Tibial nerve (tissue), 3 donors: ENCODE measurements at regions not wholly inside any gene's neighbourhood (a gene's known extent, or its start where the extent isn't known, plus 50 kb on each side); places are given as distances from the start of the nearest gene placed in this dataset.

Experiments
- POLR2A ChIP-seq, 2 donors: fragments of 450-650 bp; IDR thresholded peaks; one replicate each; pipeline ENCODE4 v1.6.1; 2017; ENCODE audit warnings: antibody characterized with exemption in 2 of 2, mild to moderate bottlenecking in 2 of 2, moderate library complexity in 2 of 2
- TF ChIP-seq, protein P1 (sequence below), 5 experiments: fragments of 200-600 bp in 3 of 5; fragments of 450-650 bp in 2 of 5; sonication (generic) in 3 of 5; IDR thresholded peaks; one replicate each; pipeline ENCODE4 v1.5.1; 2016 to 2019; ENCODE audit warnings: antibody characterized with exemption in 5 of 5, mild to moderate bottlenecking in 3 of 5, moderate library complexity in 2 of 5

DNA sequence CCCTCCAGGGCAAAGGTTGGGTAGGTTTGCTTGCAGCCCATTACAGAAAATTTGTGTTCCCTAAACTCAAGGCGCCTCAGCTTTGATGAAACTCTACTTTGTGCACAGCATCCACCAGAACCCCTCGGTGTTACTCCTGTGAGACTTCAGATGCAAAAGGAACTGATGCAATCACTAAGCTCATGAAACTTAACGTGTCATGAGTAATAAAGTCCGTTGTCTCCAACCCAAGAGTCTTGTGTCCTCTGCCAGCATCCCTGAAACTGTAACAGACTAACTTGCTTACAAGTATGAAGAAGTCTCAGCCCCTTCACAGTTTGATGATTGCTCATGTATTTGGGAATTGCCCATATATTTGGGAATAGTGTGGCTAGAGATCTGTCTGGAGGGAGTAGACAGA is 74.8 kb upstream of the MARCHF10 start:
- TF ChIP-seq, protein P1, sequence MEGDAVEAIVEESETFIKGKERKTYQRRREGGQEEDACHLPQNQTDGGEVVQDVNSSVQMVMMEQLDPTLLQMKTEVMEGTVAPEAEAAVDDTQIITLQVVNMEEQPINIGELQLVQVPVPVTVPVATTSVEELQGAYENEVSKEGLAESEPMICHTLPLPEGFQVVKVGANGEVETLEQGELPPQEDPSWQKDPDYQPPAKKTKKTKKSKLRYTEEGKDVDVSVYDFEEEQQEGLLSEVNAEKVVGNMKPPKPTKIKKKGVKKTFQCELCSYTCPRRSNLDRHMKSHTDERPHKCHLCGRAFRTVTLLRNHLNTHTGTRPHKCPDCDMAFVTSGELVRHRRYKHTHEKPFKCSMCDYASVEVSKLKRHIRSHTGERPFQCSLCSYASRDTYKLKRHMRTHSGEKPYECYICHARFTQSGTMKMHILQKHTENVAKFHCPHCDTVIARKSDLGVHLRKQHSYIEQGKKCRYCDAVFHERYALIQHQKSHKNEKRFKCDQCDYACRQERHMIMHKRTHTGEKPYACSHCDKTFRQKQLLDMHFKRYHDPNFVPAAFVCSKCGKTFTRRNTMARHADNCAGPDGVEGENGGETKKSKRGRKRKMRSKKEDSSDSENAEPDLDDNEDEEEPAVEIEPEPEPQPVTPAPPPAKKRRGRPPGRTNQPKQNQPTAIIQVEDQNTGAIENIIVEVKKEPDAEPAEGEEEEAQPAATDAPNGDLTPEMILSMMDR (IDR thresholded peaks at IDR 0.05), result no peak
- TF ChIP-seq POLR2A (IDR thresholded peaks at IDR 0.05), result no peak
